HUES6 (cell line): ENCODE measurements at regions not wholly inside any gene's neighbourhood (a gene's known extent, or its start where the extent isn't known, plus 50 kb on each side); places are given as distances from the start of the nearest gene placed in this dataset.

ENCODE experiments used
- H3K27ac ChIP-seq: 2 replicates; pipeline ENCODE4 v1.7.0; 2013; ENCODE audit warnings: low read depth, mild to moderate bottlenecking, low read length, inconsistent platforms
- H3K27me3 ChIP-seq: 2 replicates; pipeline ENCODE4 v1.6.1; 2013; ENCODE audit warnings: low read length; ENCODE audit not compliant: control insufficient read depth, insufficient read depth
- H3K36me3 ChIP-seq: 2 replicates; pipeline ENCODE4 v1.6.1; 2013; ENCODE audit warnings: low read length; ENCODE audit not compliant: control insufficient read depth, insufficient read depth
- H3K4me1 ChIP-seq: 2 replicates; pipeline ENCODE4 v1.6.1; 2013; ENCODE audit warnings: low read length; ENCODE audit not compliant: control insufficient read depth, insufficient read depth
- H3K4me3 ChIP-seq: 2 replicates; pipeline ENCODE4 v1.5.1; 2013; ENCODE audit warnings: low read depth, low read length
- H3K9ac ChIP-seq: one replicate; pipeline ENCODE4 v1.6.1; 2013; ENCODE audit warnings: mild to moderate bottlenecking, low read length
- H3K9me3 ChIP-seq: 2 replicates; pipeline ENCODE4 v1.6.1; 2013; ENCODE audit warnings: low read depth, low read length; ENCODE audit not compliant: control insufficient read depth, insufficient read depth

DNA sequence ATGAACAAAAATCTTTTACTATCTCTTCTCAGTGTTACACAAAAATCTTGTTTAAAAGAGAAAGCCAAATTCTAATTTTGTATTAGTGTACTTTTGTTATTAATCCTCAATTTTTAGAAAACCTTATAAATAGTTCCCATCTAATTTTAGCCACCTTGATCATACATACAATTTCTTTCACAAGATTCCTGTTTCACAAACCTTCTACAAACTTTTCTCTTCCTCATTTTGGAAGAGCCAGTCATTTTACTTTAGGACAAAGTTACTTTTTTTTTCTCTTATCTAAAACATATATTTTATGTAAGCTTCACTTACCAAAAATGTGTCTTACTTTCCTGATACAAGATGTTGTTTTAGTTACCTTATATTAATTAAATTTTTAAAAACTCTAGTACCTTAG is 161.3 kb downstream of the YIPF5 start:
- no peak overlapping the region for H3K4me3 ChIP-seq
- H3K4me1 ChIP-seq: 0 out of 2 replicates have a peak, but pooled peaks cover 3% of the 10 kb centered on the region
- H3K27ac ChIP-seq: no peak overlapping the region
- no peaks in the 10 kb centered on the region for H3K27me3 ChIP-seq
- no peaks in the 10 kb centered on the region for H3K36me3 ChIP-seq
- H3K9me3 ChIP-seq: peaks cover 47% of the 10 kb centered on the region
- no peak overlapping the region for H3K9ac ChIP-seq

DNA sequence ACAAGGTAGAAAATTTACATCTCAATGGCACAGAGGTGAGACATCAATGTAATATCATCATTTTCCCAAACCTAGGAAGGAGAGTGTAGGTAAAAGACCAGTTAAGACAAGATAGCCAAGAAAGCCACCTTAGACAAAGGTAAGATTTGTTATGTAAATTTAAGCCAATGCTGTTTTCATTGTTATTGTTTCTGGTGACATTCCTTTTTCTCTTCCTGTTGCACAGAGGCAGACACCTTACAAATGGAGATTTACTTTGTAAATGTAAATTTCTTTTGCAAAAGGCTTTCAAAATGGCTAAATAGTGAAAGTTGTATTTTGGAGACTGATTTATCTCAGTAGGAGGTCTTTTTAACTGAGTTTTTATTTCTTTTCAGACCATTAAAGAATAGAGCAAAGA is 159.1 kb downstream of the YIPF5 start:
- Histone ChIP-seq H3K4me3 (no peak overlapping the region), H3K9me3 (peaks cover 41% of the 10 kb centered on the region), H3K27me3 (no peaks in the 10 kb centered on the region), H3K36me3 (no peaks in the 10 kb centered on the region), H3K4me1 (0 out of 2 replicates have a peak, but pooled peaks cover 3% of the 10 kb centered on the region), H3K27ac (peak overlapping the region; percentile 91), H3K9ac (no peak overlapping the region)

DNA sequence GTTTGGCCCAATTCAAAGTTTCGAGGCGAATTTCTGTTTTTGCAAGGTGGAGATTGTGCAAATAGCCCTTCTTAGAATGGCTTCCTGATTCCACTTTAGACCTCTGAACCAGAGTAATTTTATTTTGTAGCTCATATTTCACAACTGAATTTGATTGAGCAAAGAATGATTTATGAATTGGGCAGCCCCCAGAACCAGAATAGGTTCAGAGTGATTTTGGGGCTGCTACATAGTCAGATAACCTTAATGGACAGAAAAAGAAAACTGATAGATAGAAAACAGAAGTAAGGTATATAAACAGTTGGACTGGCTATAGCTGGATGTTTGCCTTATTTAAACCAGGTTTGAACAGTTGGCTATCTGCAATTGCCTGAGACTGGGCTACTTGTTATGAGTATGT is 156.6 kb downstream of the YIPF5 start:
- no peak overlapping the region for H3K4me3 ChIP-seq
- peaks cover 3% of the 10 kb centered on the region; the same call in 1 of the 2 replicates for H3K4me1 ChIP-seq
- peaks cover 39% of the 10 kb centered on the region for H3K9me3 ChIP-seq
- H3K36me3 ChIP-seq: no peaks in the 10 kb centered on the region
- no peak overlapping the region for H3K9ac ChIP-seq
- no peaks in the 10 kb centered on the region for H3K27me3 ChIP-seq
- no peak overlapping the region for H3K27ac ChIP-seq

DNA sequence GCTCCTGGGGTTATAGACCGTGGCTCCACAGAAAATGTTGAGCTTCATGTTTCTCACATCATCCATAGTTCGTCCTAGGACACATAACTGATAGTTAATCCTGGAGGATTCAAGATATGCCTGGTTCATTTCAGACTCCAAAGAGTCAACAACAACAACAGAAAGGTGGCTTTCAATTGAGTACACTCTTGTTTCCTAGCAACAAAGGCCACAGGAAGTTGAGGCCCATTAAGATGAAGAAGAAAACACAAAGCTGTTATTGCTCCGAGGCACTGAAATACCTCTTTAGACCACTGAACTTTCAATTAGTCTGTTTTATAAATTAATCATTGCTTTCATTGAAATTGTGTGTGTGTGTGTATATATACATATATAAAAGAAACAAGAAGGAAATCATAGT is 154.5 kb downstream of the YIPF5 start:
- Histone ChIP-seq H3K4me3 (no peak overlapping the region), H3K4me1 (peaks cover 3% of the 10 kb centered on the region; the same call in 1 of the 2 replicates), H3K27ac (no peak overlapping the region), H3K36me3 (no peaks in the 10 kb centered on the region), H3K27me3 (no peaks in the 10 kb centered on the region), H3K9ac (no peak overlapping the region), H3K9me3 (peaks cover 29% of the 10 kb centered on the region)

DNA sequence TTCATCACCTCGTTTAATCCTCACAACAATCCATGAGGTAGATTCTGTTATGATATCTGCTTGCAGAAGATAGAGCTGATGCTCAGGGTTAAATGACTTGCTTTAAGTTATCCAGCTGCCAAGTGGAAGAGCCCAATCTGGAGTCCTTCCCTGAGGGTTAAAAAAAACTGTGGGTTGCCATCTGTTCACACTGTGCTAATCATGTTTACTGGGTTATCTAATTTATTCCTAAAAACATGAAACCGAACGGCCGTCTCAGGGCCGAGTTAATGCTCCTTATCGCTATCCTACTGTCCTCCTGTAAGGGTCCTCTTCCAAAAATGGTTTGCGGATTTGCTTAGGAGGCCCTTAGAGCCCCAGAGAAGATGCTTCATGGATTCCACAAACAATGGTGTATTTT is 153.3 kb downstream of the YIPF5 start:
- Histone ChIP-seq H3K4me1 (no peaks in the 10 kb centered on the region; the same call in 1 of the 2 replicates), H3K9ac (no peak overlapping the region), H3K27me3 (no peaks in the 10 kb centered on the region), H3K4me3 (no peak overlapping the region), H3K9me3 (peaks cover 21% of the 10 kb centered on the region), H3K36me3 (no peaks in the 10 kb centered on the region), H3K27ac (no peak overlapping the region)

DNA sequence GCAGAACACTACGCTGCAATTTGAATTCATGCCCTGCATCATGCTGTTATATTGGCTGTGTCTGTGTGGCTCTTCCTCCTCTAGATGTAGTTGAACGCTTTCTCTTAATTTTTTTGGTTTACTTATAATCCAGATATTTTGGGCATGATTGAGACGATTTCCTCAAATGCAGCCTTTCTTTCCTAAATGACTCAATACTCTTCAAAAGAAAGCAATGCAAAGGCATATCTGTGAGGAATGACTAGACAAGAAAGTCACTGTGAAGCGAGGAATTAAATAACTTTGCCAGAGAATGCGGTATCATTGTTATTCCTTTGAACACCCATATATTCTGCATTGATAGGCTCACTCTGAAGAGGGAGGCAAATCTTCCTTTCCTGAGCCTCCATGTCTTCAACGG is 152.8 kb downstream of the YIPF5 start:
- Histone ChIP-seq H3K9me3 (peaks cover 25% of the 10 kb centered on the region), H3K27ac (no peak overlapping the region), H3K4me3 (no peak overlapping the region)

DNA sequence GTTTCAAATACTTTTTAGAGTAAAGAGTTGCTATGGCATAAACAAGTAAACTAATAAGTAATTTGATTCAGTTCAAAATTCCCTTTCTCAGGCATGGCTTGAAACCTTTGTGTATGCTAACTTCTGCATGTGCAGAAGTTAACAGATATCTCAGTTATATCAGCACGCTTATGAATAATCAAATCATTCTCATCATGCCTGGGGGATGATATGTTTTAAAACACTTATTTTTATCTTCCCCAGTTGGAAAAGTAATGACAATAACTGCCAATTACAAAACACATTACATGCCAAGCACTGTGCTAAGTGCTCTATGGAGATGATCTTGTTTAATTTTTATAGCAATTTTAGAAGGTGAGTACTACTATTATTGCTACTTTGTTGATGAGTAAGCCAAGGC is 146.4 kb downstream of the YIPF5 start:
- Histone ChIP-seq H3K4me3 (no peak overlapping the region), H3K4me1 (no peaks in the 10 kb centered on the region), H3K9me3 (peaks cover 11% of the 10 kb centered on the region), H3K36me3 (no peaks in the 10 kb centered on the region), H3K27ac (no peak overlapping the region), H3K9ac (no peak overlapping the region), H3K27me3 (no peaks in the 10 kb centered on the region)

More for the DNA sequence above, 152.8 kb downstream of the YIPF5 start:
- H3K4me1 ChIP-seq: no peaks in the 10 kb centered on the region; the same call in 1 of the 2 replicates
- H3K36me3 ChIP-seq: no peaks in the 10 kb centered on the region
- no peaks in the 10 kb centered on the region for H3K27me3 ChIP-seq
- H3K9ac ChIP-seq: no peak overlapping the region

DNA sequence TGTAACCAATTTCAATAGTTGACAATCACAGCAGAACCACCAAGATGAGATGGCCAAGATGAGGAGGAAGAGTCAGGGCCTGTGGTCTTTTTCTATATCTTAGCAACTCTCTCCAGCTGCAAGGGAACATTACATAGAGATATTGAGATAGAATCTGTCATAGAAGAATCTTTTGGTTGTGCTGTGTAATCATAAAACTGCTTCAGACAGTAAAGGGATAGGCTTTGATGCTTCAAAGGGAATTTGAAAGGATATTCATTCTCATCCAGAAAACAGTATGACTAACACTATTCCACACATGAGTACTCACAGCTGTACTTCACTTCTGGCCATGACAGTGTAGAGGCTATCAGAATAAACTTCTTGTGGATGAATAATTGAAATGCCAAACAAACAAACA is 145.9 kb downstream of the YIPF5 start:
- Histone ChIP-seq H3K36me3 (no peaks in the 10 kb centered on the region), H3K9ac (no peak overlapping the region), H3K4me1 (no peaks in the 10 kb centered on the region), H3K9me3 (peaks cover 11% of the 10 kb centered on the region), H3K4me3 (no peak overlapping the region), H3K27ac (no peak overlapping the region), H3K27me3 (no peaks in the 10 kb centered on the region)

DNA sequence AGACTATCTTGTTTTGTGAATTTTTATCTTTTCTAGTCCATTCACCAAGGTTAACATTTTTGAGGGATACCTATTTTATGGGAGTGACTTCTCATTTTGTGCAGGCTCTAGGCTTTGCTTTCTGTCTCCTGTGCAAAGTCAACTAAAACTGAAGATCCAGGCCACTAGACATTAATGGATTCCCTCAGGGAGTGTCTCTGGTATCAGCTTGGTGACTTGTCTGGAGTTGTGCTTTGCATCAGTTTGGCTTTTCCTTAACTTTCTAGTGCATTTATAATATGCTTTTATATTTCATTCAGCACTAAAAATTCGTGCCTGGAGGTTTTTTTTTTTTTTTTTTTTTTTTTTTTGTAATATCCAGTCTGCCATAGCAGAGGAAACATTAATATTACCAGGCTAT is 144.2 kb downstream of the YIPF5 start:
- Histone ChIP-seq H3K9ac (no peak overlapping the region), H3K9me3 (peaks cover 6% of the 10 kb centered on the region), H3K4me1 (no peaks in the 10 kb centered on the region), H3K4me3 (no peak overlapping the region), H3K27me3 (no peaks in the 10 kb centered on the region), H3K36me3 (no peaks in the 10 kb centered on the region), H3K27ac (no peak overlapping the region)

DNA sequence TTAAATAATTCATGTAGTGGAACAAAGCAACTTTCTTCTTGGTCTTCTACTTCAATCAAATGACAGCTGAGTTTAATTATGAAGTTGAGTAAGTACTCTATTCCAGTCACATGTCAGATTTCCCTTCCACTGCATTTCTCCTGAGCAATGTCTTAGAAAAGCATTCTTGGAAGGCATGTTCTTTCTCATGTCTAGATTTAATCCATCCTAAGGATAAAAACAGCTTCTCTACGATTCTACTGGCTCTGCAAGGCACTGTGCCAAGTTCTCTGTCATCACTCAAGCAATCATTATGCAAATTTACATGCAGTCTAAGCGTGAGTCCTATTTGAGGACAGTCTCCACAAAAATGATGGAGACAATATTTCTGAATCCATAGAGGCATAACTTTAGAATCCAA is 142.4 kb downstream of the YIPF5 start:
- Histone ChIP-seq H3K9me3 (no peaks in the 10 kb centered on the region), H3K27ac (no peak overlapping the region), H3K4me3 (no peak overlapping the region), H3K36me3 (no peaks in the 10 kb centered on the region), H3K27me3 (no peaks in the 10 kb centered on the region), H3K4me1 (no peaks in the 10 kb centered on the region), H3K9ac (no peak overlapping the region)

DNA sequence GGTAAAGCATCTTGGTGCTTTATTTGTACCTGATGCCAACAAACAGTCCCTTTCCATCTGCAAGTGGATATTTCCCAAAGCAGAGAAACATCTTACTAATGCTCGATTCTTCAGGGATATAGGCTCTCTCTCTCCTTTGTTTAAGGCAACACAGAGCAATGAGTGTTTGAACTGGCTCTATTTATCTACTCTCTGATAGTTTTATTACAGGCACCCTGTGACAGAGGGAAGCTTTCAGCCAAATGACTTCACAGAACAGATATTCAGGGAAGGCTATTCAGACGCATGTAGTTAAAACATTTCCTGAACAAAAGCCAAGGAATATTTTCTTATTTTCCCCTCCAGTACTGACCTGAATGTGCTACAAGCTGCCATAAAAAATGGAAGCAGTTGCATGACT is 141.8 kb downstream of the YIPF5 start:
- H3K27me3 ChIP-seq: no peaks in the 10 kb centered on the region
- no peak overlapping the region for H3K4me3 ChIP-seq
- no peaks in the 10 kb centered on the region for H3K4me1 ChIP-seq
- no peaks in the 10 kb centered on the region for H3K9me3 ChIP-seq
- no peak overlapping the region for H3K9ac ChIP-seq
- H3K27ac ChIP-seq: no peak overlapping the region
- no peaks in the 10 kb centered on the region for H3K36me3 ChIP-seq

DNA sequence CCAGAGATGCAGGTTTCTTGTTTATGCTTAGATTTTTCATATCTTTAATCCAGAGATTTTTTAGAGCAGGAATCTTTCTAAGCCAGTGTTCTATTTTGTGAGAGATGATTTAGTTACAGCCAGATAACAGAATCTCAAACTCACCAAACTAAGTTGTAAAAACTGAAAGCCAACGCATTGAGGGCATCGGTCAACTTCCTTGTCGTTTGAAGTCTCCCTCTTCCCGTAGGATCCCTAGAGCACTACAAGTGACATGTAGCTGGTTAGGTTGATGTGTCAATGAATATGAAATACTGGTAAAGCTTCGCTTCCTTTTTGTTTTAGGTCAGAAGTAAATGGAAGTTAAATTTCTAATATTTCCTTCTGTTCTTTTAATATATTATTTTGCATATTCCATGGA is 139.6 kb downstream of the YIPF5 start:
- Histone ChIP-seq H3K9me3 (no peaks in the 10 kb centered on the region), H3K27ac (no peak overlapping the region), H3K9ac (no peak overlapping the region), H3K36me3 (no peaks in the 10 kb centered on the region), H3K4me3 (no peak overlapping the region), H3K27me3 (no peaks in the 10 kb centered on the region), H3K4me1 (no peaks in the 10 kb centered on the region)
